ENCODE measurements at regions not wholly inside any gene's neighbourhood (a gene's known extent, or its start where the extent isn't known, plus 50 kb on each side); places are given as distances from the start of the nearest gene placed in this dataset.

DNA sequence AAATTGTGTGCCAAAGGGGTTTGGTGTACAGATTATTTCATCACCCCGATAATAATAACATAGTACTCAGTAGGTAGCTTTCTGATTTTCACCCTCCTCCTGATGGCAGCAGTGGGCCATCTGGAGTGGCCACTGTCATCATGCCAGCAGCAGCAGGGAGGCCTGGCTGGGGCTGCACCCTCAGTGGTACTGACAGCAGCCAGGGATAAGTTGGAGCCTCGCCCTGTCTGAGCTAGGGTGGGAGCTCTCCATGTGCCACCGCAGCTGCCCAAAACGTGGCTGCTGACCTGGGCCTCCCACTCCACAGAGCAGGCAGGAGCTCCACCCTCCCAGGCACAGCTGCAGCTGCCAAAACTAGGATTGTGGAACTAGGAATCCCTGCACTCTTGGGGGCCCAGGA is 700.8 kb upstream of the KCND2 start:
- in situ Hi-C loops (cut with MboI; ENCODE audit: low sequenced_read_pairs, unreplicated experiment), result no loop called here
- TF ChIP-seq, protein P1, sequence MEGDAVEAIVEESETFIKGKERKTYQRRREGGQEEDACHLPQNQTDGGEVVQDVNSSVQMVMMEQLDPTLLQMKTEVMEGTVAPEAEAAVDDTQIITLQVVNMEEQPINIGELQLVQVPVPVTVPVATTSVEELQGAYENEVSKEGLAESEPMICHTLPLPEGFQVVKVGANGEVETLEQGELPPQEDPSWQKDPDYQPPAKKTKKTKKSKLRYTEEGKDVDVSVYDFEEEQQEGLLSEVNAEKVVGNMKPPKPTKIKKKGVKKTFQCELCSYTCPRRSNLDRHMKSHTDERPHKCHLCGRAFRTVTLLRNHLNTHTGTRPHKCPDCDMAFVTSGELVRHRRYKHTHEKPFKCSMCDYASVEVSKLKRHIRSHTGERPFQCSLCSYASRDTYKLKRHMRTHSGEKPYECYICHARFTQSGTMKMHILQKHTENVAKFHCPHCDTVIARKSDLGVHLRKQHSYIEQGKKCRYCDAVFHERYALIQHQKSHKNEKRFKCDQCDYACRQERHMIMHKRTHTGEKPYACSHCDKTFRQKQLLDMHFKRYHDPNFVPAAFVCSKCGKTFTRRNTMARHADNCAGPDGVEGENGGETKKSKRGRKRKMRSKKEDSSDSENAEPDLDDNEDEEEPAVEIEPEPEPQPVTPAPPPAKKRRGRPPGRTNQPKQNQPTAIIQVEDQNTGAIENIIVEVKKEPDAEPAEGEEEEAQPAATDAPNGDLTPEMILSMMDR (IDR thresholded peaks at IDR 0.05; ENCODE audit: borderline replicate concordance, control extremely low read depth, extremely low read depth, insufficient read depth, missing control alignments), result no peak
- DNase-seq (ENCODE audit: low spot score), result no peak

DNA sequence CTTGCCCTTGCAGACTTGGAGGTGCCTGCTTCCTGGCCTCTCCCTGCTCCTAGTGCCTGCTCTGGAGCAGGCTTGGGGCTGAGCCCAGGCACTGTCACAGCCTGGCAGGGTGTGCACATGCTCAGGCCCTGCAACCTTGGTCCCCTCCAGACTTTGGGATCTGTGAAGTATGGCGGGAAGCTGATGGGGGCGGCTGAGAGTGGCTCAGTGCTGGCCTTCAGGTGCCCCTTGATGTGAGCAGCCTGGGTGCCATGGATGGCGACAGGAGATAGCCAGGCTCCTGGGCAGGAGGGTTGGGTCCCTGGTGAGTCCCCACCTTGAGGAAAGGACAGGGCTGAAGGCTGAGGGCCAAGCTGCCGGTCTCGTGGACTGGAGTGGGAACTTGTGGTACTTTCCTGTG is 700.4 kb upstream of the KCND2 start:
- no peak for DNase-seq (ENCODE audit: low spot score)
- in situ Hi-C loops (cut with MboI; ENCODE audit: low sequenced_read_pairs, unreplicated experiment), result no loop called here
- TF ChIP-seq, protein P1 (IDR thresholded peaks at IDR 0.05; ENCODE audit: borderline replicate concordance, control extremely low read depth, extremely low read depth, insufficient read depth, missing control alignments), result no peak

DNA sequence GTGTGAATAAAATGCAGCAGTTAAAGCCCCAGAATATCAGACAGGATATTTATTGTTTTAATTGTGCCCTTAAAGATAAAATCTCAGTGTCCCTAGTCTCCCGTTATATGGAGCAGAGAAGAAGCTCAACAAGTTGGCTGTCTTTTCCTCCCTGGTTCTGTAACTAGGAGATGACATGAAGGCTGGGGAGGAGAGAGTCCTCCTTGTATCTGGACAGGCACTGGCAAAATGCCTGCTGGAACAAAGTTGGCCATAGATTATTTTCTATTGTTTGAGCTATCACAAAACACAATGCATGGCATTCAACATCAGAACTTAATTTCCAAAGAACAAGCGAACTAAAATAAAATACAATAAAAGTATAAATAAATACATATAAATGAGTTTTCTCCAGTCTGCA is 694.9 kb upstream of the KCND2 start:
- TF ChIP-seq, protein P1 (IDR thresholded peaks at IDR 0.05; ENCODE audit: borderline replicate concordance, control extremely low read depth, extremely low read depth, insufficient read depth, missing control alignments), result no peak
- in situ Hi-C loops (cut with MboI; ENCODE audit: low sequenced_read_pairs, unreplicated experiment), result no loop called here
- DNase-seq (ENCODE audit: low spot score), result no peak

DNA sequence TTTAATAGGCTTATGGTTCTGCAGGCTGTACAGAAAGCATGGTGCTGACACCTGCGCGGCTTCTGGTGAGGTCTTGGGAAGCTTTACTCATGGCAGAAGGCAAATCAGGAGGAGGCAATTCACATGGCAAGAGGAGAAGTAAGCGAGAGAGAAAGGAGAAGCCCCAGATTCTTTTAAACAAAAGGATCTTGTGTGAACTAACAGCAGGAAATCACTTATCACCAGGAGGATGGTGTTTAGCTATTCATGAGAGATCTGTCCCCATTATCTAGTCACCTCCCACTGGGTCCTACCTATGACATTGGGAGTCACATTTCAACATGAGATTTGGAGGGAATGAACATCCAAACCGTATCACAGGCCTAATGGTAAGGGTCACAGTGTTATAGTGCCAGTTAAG is 678.0 kb upstream of the KCND2 start:
- TF ChIP-seq, protein P1 (IDR thresholded peaks at IDR 0.05; ENCODE audit: borderline replicate concordance, control extremely low read depth, extremely low read depth, insufficient read depth, missing control alignments), result no peak
- DNase-seq (ENCODE audit: low spot score), result no peak
- in situ Hi-C loops (cut with MboI; ENCODE audit: low sequenced_read_pairs, unreplicated experiment), result no loop called here

DNA sequence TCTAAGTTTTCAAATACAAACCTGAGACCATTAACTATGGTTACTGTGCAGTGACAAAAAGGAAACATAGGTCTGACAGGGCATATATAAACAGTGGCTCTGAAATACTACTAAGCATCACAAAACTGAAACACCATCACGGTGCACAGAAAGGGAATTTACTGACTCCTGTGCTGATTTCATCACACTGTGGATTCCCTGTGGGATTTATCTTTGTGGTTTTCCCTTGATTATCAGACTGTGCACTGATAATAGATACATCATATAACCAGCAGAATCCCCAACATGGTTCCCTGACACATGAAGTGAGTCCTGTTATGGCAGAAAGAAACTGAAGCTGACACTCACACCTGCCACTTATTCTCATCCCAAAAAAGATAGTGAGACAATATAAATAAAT is 676.3 kb upstream of the KCND2 start:
- in situ Hi-C loops (cut with MboI; ENCODE audit: low sequenced_read_pairs, unreplicated experiment), result no loop called here
- no peak for DNase-seq (ENCODE audit: low spot score)
- TF ChIP-seq, protein P1 (IDR thresholded peaks at IDR 0.05; ENCODE audit: borderline replicate concordance, control extremely low read depth, extremely low read depth, insufficient read depth, missing control alignments), result no peak

DNA sequence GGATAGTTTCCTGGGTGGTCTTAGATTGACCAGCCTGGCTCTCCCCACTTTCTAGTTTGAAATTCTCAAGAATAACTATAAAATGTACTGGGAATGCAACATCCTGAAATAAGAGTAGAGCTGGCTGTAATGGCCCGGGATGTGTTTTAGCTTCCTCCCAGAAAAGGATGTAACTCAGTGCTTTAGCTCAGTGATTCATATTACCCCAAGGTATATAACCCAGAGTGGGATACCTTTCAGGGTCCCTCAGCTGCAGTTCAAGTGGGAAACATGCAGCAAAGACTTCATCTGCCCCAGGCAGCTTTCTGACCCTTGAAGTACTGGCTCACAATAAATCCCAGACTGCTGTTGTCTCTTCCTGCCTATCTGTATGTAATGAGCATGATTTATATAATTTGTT is 666.7 kb upstream of the KCND2 start:
- in situ Hi-C loops (cut with MboI; ENCODE audit: low sequenced_read_pairs, unreplicated experiment), result no loop called here

More for the DNA sequence above, 666.7 kb upstream of the KCND2 start:
- TF ChIP-seq, protein P1 (IDR thresholded peaks at IDR 0.05; ENCODE audit: borderline replicate concordance, control extremely low read depth, extremely low read depth, insufficient read depth, missing control alignments), result no peak
- DNase-seq (ENCODE audit: low spot score), result no peak

Data from GM13976 (cell line).